Thyroid gland (tissue), 4 donors: ENCODE measurements at regions not wholly inside any gene's neighbourhood (a gene's known extent, or its start where the extent isn't known, plus 50 kb on each side); places are given as distances from the start of the nearest gene placed in this dataset.

Experiments
- POLR2A ChIP-seq, 2 donors: fragments of 450-650 bp; IDR thresholded peaks; one replicate each; pipeline ENCODE4 v1.6.1; 2017; ENCODE audit warnings: antibody characterized with exemption in 2 of 2, mild to moderate bottlenecking in 2 of 2, moderate library complexity in 1 of 2
- TF ChIP-seq, protein P1 (sequence below), 6 experiments: fragments of 200-600 bp in 3 of 6; fragments of 450-650 bp in 3 of 6; sonication (generic) in 3 of 6; IDR thresholded peaks; one replicate each; pipeline ENCODE4 v1.5.1; 2016 to 2019; ENCODE audit warnings: antibody characterized with exemption in 6 of 6, mild to moderate bottlenecking in 2 of 6, inconsistent platforms in 1 of 6, moderate library complexity in 1 of 6

GRCh38 chr1:177611402-177611801 is 358.5 kb downstream of the SEC16B start:
- TF ChIP-seq, protein P1, sequence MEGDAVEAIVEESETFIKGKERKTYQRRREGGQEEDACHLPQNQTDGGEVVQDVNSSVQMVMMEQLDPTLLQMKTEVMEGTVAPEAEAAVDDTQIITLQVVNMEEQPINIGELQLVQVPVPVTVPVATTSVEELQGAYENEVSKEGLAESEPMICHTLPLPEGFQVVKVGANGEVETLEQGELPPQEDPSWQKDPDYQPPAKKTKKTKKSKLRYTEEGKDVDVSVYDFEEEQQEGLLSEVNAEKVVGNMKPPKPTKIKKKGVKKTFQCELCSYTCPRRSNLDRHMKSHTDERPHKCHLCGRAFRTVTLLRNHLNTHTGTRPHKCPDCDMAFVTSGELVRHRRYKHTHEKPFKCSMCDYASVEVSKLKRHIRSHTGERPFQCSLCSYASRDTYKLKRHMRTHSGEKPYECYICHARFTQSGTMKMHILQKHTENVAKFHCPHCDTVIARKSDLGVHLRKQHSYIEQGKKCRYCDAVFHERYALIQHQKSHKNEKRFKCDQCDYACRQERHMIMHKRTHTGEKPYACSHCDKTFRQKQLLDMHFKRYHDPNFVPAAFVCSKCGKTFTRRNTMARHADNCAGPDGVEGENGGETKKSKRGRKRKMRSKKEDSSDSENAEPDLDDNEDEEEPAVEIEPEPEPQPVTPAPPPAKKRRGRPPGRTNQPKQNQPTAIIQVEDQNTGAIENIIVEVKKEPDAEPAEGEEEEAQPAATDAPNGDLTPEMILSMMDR (IDR thresholded peaks at IDR 0.05): no peak
- no peak for TF ChIP-seq POLR2A (IDR thresholded peaks at IDR 0.05)
